ENCODE measurements at regions not wholly inside any gene's neighbourhood (a gene's known extent, or its start where the extent isn't known, plus 50 kb on each side); places are given as distances from the start of the nearest gene placed in this dataset.

DNA sequence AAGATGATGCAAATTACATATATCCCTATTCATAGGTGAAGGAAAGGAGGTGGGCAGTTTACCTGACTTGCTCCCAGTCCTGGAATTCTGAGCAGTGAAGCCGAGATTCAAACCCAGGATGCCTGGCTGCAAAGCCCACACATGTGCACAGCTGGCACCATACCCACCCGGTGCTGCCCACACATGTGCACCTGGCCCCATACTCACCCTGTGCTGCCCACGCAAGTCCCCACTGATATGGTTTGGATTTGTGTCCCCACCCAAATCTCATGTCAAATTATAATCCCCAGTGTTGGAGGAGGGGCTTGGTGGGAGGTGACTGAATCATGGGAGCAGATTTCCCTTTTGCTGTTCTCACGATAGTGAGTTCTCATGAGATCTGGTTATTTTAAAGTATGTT lies 179.2 kb upstream of the C14orf180 start:
- no TSS peak for BruUV-seq (replicated peaks)
- H3K9me3 ChIP-seq (ENCODE audit: control insufficient read depth in 1 of 2, insufficient read depth in 1 of 2, low read depth in 1 of 2, low read length in 2 of 2) = peaks cover 0 to 3% of the 10 kb centered on the region in 2 experiments; a peak in 1 of 4 replicates
- H2AFZ ChIP-seq (ENCODE audit: low read depth, low read length, poor library complexity, severe bottlenecking) = no peak overlapping the region
- H4K20me1 ChIP-seq (ENCODE audit: insufficient read depth) = no peaks in the 10 kb centered on the region
- H3K36me3 ChIP-seq (ENCODE audit: control insufficient read depth in 1 of 2, insufficient read depth in 2 of 2, low read length in 2 of 2) = no peaks in the 10 kb centered on the region
- H3K79me2 ChIP-seq (ENCODE audit: insufficient read depth, low read length) = no peaks in the 10 kb centered on the region
- ChIA-PET POLR2A (no interaction called here), CTCF (no interaction called here), RAD21 (ENCODE audit: low non-redundant PET in 1 of 2, low total read pairs in 2 of 2, uncharacterized antibody in 2 of 2, unreplicated experiment in 2 of 2) (no interaction called here)
- no peaks in the 10 kb centered on the region for H3K4me1 ChIP-seq (ENCODE audit: control insufficient read depth in 1 of 2, insufficient read depth in 2 of 2, low read length in 2 of 2)
- intact Hi-C loops (cut with micrococcal nuclease) = no loop called here
- no peak overlapping the region for H3K9ac ChIP-seq (ENCODE audit: low read length)
- no peak for ATAC-seq
- no peaks in the 10 kb centered on the region for H3K27me3 ChIP-seq (ENCODE audit: insufficient read depth, low read length)
- H3K4me2 ChIP-seq (ENCODE audit: low read length) = no peak overlapping the region
- H3K27ac ChIP-seq (ENCODE audit: low read depth, low read length) = no peak overlapping the region
- no peaks in the 10 kb centered on the region for H3K9me2 ChIP-seq (ENCODE audit: insufficient read depth)
- TF ChIP-seq, protein P1, sequence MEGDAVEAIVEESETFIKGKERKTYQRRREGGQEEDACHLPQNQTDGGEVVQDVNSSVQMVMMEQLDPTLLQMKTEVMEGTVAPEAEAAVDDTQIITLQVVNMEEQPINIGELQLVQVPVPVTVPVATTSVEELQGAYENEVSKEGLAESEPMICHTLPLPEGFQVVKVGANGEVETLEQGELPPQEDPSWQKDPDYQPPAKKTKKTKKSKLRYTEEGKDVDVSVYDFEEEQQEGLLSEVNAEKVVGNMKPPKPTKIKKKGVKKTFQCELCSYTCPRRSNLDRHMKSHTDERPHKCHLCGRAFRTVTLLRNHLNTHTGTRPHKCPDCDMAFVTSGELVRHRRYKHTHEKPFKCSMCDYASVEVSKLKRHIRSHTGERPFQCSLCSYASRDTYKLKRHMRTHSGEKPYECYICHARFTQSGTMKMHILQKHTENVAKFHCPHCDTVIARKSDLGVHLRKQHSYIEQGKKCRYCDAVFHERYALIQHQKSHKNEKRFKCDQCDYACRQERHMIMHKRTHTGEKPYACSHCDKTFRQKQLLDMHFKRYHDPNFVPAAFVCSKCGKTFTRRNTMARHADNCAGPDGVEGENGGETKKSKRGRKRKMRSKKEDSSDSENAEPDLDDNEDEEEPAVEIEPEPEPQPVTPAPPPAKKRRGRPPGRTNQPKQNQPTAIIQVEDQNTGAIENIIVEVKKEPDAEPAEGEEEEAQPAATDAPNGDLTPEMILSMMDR (IDR thresholded peaks at IDR 0.05 in 2 of 3, conservative IDR thresholded peaks at IDR 0.05 in 1 of 3; ENCODE audit: borderline replicate concordance in 1 of 3, insufficient read depth in 1 of 3, low read depth in 2 of 3, low read length in 2 of 3) = no peak
- TF ChIP-seq RAD21 (IDR thresholded peaks at IDR 0.05; ENCODE audit: low read depth) = no peak
- no peak overlapping the region for H3K4me3 ChIP-seq (replicated peaks in 1 of 2; ENCODE audit: low read depth in 1 of 2, low read length in 2 of 2)
- no peak for DNase-seq (ENCODE audit: low read depth, low spot score)

DNA sequence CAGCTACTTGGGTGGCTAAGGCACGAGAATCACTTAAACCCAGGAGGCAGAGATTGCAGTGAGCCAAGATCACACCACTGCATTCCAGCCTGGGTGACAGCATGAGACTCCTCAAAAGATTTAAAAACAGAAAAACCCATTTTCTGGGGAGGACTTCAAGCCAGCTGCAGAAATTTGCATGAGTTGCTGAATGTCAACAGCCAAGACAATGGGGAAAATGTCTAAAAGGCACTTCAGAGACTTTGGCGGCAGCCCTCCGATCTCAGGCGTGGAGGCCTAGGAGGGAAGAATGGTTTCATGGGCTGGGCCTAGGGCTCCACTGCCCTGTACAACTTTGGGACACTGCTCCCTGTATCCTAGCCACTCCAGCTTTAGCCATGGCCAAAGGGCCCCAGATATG lies 177.8 kb upstream of the C14orf180 start:
- no peak for ATAC-seq
- Histone ChIP-seq H3K4me1 (ENCODE audit: control insufficient read depth in 1 of 2, insufficient read depth in 2 of 2, low read length in 2 of 2) (no peaks in the 10 kb centered on the region), H3K9me2 (ENCODE audit: insufficient read depth) (no peaks in the 10 kb centered on the region), H3K36me3 (ENCODE audit: control insufficient read depth in 1 of 2, insufficient read depth in 2 of 2, low read length in 2 of 2) (no peaks in the 10 kb centered on the region), H4K20me1 (ENCODE audit: insufficient read depth) (no peaks in the 10 kb centered on the region), H3K9me3 (ENCODE audit: control insufficient read depth in 1 of 2, insufficient read depth in 1 of 2, low read depth in 1 of 2, low read length in 2 of 2) (peaks cover 0 to 3% of the 10 kb centered on the region in 2 experiments; a peak in 1 of 4 replicates), H3K4me2 (ENCODE audit: low read length) (no peak overlapping the region), H3K79me2 (ENCODE audit: insufficient read depth, low read length) (no peaks in the 10 kb centered on the region), H2AFZ (ENCODE audit: low read depth, low read length, poor library complexity, severe bottlenecking) (no peak overlapping the region), H3K4me3 (replicated peaks in 1 of 2; ENCODE audit: low read depth in 1 of 2, low read length in 2 of 2) (no peak overlapping the region), H3K27ac (ENCODE audit: low read depth, low read length) (no peak overlapping the region), H3K27me3 (ENCODE audit: insufficient read depth, low read length) (no peaks in the 10 kb centered on the region), H3K9ac (ENCODE audit: low read length) (no peak overlapping the region)
- ChIA-PET CTCF (no interaction called here), POLR2A (no interaction called here), RAD21 (ENCODE audit: low non-redundant PET in 1 of 2, low total read pairs in 2 of 2, uncharacterized antibody in 2 of 2, unreplicated experiment in 2 of 2) (no interaction called here)
- intact Hi-C loops (cut with micrococcal nuclease) = no loop called here
- no peak for DNase-seq (ENCODE audit: low read depth, low spot score)
- no TSS peak for BruUV-seq (replicated peaks)
- TF ChIP-seq SRF (IDR thresholded peaks at IDR 0.05; ENCODE audit: low read depth) (no peak), FOSL1 (IDR thresholded peaks at IDR 0.05; ENCODE audit: low read depth) (no peak), SP1 (IDR thresholded peaks at IDR 0.05; ENCODE audit: low read depth) (no peak), CEBPB (IDR thresholded peaks at IDR 0.05; ENCODE audit: low read depth) (no peak), ELF1 (IDR thresholded peaks at IDR 0.05; ENCODE audit: borderline replicate concordance, low read depth) (no peak), TCF7L2 (IDR thresholded peaks at IDR 0.05; ENCODE audit: borderline replicate concordance, extremely low read depth, insufficient read depth, insufficient read length) (no peak), POLR2A (IDR thresholded peaks at IDR 0.05; ENCODE audit: borderline replicate concordance, extremely low read depth, insufficient read depth, insufficient read length) (no peak), RAD21 (IDR thresholded peaks at IDR 0.05; ENCODE audit: low read depth) (no peak), EZH2 (IDR thresholded peaks at IDR 0.05) (no peak), EZH2phosphoT487 (IDR thresholded peaks at IDR 0.05; ENCODE audit: borderline replicate concordance) (no peak), YY1 (IDR thresholded peaks at IDR 0.05; ENCODE audit: extremely low read depth, insufficient replicate concordance, low read depth, low read length) (no peak), POLR2AphosphoS5 (IDR thresholded peaks at IDR 0.05; ENCODE audit: low read depth, low read length) (no peak), SIN3A (IDR thresholded peaks at IDR 0.05; ENCODE audit: low read depth) (no peak)
- TF ChIP-seq, protein P2, sequence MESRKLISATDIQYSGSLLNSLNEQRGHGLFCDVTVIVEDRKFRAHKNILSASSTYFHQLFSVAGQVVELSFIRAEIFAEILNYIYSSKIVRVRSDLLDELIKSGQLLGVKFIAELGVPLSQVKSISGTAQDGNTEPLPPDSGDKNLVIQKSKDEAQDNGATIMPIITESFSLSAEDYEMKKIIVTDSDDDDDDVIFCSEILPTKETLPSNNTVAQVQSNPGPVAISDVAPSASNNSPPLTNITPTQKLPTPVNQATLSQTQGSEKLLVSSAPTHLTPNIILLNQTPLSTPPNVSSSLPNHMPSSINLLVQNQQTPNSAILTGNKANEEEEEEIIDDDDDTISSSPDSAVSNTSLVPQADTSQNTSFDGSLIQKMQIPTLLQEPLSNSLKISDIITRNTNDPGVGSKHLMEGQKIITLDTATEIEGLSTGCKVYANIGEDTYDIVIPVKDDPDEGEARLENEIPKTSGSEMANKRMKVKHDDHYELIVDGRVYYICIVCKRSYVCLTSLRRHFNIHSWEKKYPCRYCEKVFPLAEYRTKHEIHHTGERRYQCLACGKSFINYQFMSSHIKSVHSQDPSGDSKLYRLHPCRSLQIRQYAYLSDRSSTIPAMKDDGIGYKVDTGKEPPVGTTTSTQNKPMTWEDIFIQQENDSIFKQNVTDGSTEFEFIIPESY (IDR thresholded peaks at IDR 0.05; ENCODE audit: extremely low read depth, insufficient replicate concordance, low read length) = no peak
- TF ChIP-seq, protein P3, sequence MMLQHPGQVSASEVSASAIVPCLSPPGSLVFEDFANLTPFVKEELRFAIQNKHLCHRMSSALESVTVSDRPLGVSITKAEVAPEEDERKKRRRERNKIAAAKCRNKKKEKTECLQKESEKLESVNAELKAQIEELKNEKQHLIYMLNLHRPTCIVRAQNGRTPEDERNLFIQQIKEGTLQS (IDR thresholded peaks at IDR 0.05) = no peak
